ENCODE measurements at regions not wholly inside any gene's neighbourhood (a gene's known extent, or its start where the extent isn't known, plus 50 kb on each side); places are given as distances from the start of the nearest gene placed in this dataset.

GRCh38 chr2:183490489-183490888 lies 366.2 kb downstream of the NUP35 start:
- DNase-seq (ENCODE audit: low read depth, low spot score) = no peak
- in situ Hi-C loops (cut with HindIII; ENCODE audit: low pct_unique_long_range_greater_than_20kb, low sequenced_read_pairs) = no loop called here

GRCh38 chr2:183490914-183491313 lies 366.7 kb downstream of the NUP35 start:
- DNase-seq (ENCODE audit: low read depth, low spot score) = peak; percentile 49
- in situ Hi-C loops (cut with HindIII; ENCODE audit: low pct_unique_long_range_greater_than_20kb, low sequenced_read_pairs) = no loop called here

GRCh38 chr2:183493040-183493439 lies 368.8 kb downstream of the NUP35 start:
- in situ Hi-C loops (cut with HindIII; ENCODE audit: low pct_unique_long_range_greater_than_20kb, low sequenced_read_pairs) = no loop called here
- no peak for DNase-seq (ENCODE audit: low read depth, low spot score)

GRCh38 chr2:183495079-183495478 lies 370.8 kb downstream of the NUP35 start:
- in situ Hi-C loops (cut with HindIII; ENCODE audit: low pct_unique_long_range_greater_than_20kb, low sequenced_read_pairs) = no loop called here
- DNase-seq (ENCODE audit: low read depth, low spot score) = no peak

GRCh38 chr2:183495589-183496267 lies 371.5 kb downstream of the NUP35 start:
- no peak for DNase-seq (ENCODE audit: low read depth, low spot score)
- in situ Hi-C loops (cut with HindIII; ENCODE audit: low pct_unique_long_range_greater_than_20kb, low sequenced_read_pairs) = no loop called here

- no peak for DNase-seq (ENCODE audit: low read depth, low spot score)
- in situ Hi-C loops (cut with HindIII; ENCODE audit: low pct_unique_long_range_greater_than_20kb, low sequenced_read_pairs) = no loop called here
These were observed 373.6 kb downstream of the NUP35 start for GRCh38 chr2:183497861-183498260.

- DNase-seq (ENCODE audit: low read depth, low spot score) = no peak
- in situ Hi-C loops (cut with HindIII; ENCODE audit: low pct_unique_long_range_greater_than_20kb, low sequenced_read_pairs) = no loop called here
These were observed 381.7 kb downstream of the NUP35 start for GRCh38 chr2:183505911-183506310.

GRCh38 chr2:183511154-183511553 lies 386.9 kb downstream of the NUP35 start:
- in situ Hi-C loops (cut with HindIII; ENCODE audit: low pct_unique_long_range_greater_than_20kb, low sequenced_read_pairs) = no loop called here
- no peak for DNase-seq (ENCODE audit: low read depth, low spot score)

GRCh38 chr2:183519371-183520056 lies 395.3 kb downstream of the NUP35 start:
- in situ Hi-C loops (cut with HindIII; ENCODE audit: low pct_unique_long_range_greater_than_20kb, low sequenced_read_pairs) = no loop called here
- DNase-seq (ENCODE audit: low read depth, low spot score) = no peak

GRCh38 chr2:183521911-183522310 lies 397.7 kb downstream of the NUP35 start:
- in situ Hi-C loops (cut with HindIII; ENCODE audit: low pct_unique_long_range_greater_than_20kb, low sequenced_read_pairs) = no loop called here
- DNase-seq (ENCODE audit: low read depth, low spot score) = no peak

- DNase-seq (ENCODE audit: low read depth, low spot score) = no peak
- in situ Hi-C loops (cut with HindIII; ENCODE audit: low pct_unique_long_range_greater_than_20kb, low sequenced_read_pairs) = no loop called here
These were observed 398.4 kb downstream of the NUP35 start for GRCh38 chr2:183522489-183523266.

GRCh38 chr2:183530333-183530901 lies 406.2 kb downstream of the NUP35 start:
- in situ Hi-C loops (cut with HindIII; ENCODE audit: low pct_unique_long_range_greater_than_20kb, low sequenced_read_pairs) = no loop called here

GRCh38 chr2:183532514-183532913 lies 408.3 kb downstream of the NUP35 start:
- in situ Hi-C loops (cut with HindIII; ENCODE audit: low pct_unique_long_range_greater_than_20kb, low sequenced_read_pairs) = no loop called here

More at GRCh38 chr2:183530333-183530901, 406.2 kb downstream of the NUP35 start:
- no peak for DNase-seq (ENCODE audit: low read depth, low spot score)

GRCh38 chr2:183533021-183533420 lies 408.8 kb downstream of the NUP35 start:
- no peak for DNase-seq (ENCODE audit: low read depth, low spot score)
- in situ Hi-C loops (cut with HindIII; ENCODE audit: low pct_unique_long_range_greater_than_20kb, low sequenced_read_pairs) = no loop called here

More at GRCh38 chr2:183532514-183532913, 408.3 kb downstream of the NUP35 start:
- DNase-seq (ENCODE audit: low read depth, low spot score) = no peak

GRCh38 chr2:183536290-183536689 lies 412.0 kb downstream of the NUP35 start:
- no peak for DNase-seq (ENCODE audit: low read depth, low spot score)
- in situ Hi-C loops (cut with HindIII; ENCODE audit: low pct_unique_long_range_greater_than_20kb, low sequenced_read_pairs) = no loop called here

- no peak for DNase-seq (ENCODE audit: low read depth, low spot score)
- in situ Hi-C loops (cut with HindIII; ENCODE audit: low pct_unique_long_range_greater_than_20kb, low sequenced_read_pairs) = no loop called here
These were observed 412.5 kb downstream of the NUP35 start for GRCh38 chr2:183536714-183537113.

- in situ Hi-C loops (cut with HindIII; ENCODE audit: low pct_unique_long_range_greater_than_20kb, low sequenced_read_pairs) = no loop called here
- peak; percentile 42 for DNase-seq (ENCODE audit: low read depth, low spot score)
These were observed 417.5 kb downstream of the NUP35 start for GRCh38 chr2:183541766-183542165.

GRCh38 chr2:183542606-183543005 lies 418.4 kb downstream of the NUP35 start:
- no peak for DNase-seq (ENCODE audit: low read depth, low spot score)
- in situ Hi-C loops (cut with HindIII; ENCODE audit: low pct_unique_long_range_greater_than_20kb, low sequenced_read_pairs) = no loop called here

All from SK-MEL-5 (cell line).